ENCODE measurements at regions not wholly inside any gene's neighbourhood (a gene's known extent, or its start where the extent isn't known, plus 50 kb on each side); places are given as distances from the start of the nearest gene placed in this dataset.

GRCh38 chr15:47997195-47998080, 123.4 kb upstream of the SLC24A5 start:
- no peak for DNase-seq (ENCODE audit: low read depth)

- no peak for DNase-seq (ENCODE audit: low read depth)
Observed at GRCh38 chr15:47998619-47999019, 122.2 kb upstream of the SLC24A5 start.

- no peak for DNase-seq (ENCODE audit: low read depth)
Observed at GRCh38 chr15:48001393-48002039, 119.3 kb upstream of the SLC24A5 start.

- no peak for DNase-seq (ENCODE audit: low read depth)
Observed at GRCh38 chr15:48002767-48003166, 118.0 kb upstream of the SLC24A5 start.

- DNase-seq (ENCODE audit: low read depth) = no peak
Observed at GRCh38 chr15:48003441-48003840, 117.3 kb upstream of the SLC24A5 start.

- DNase-seq (ENCODE audit: low read depth) = no peak
Observed at GRCh38 chr15:48005077-48005476, 115.7 kb upstream of the SLC24A5 start.

GRCh38 chr15:48006031-48006511, 114.7 kb upstream of the SLC24A5 start:
- DNase-seq (ENCODE audit: low read depth) = no peak

GRCh38 chr15:48010316-48010715, 110.5 kb upstream of the SLC24A5 start:
- DNase-seq (ENCODE audit: low read depth) = no peak

GRCh38 chr15:48012191-48012590, 108.6 kb upstream of the SLC24A5 start:
- no peak for DNase-seq (ENCODE audit: low read depth)

- no peak for DNase-seq (ENCODE audit: low read depth)
Observed at GRCh38 chr15:48016865-48017264, 103.9 kb upstream of the SLC24A5 start.

GRCh38 chr15:48017747-48018146, 103.0 kb upstream of the SLC24A5 start:
- DNase-seq (ENCODE audit: low read depth) = no peak

GRCh38 chr15:48020166-48020565, 100.6 kb upstream of the SLC24A5 start:
- DNase-seq (ENCODE audit: low read depth) = no peak

GRCh38 chr15:48021336-48022086, 99.3 kb upstream of the SLC24A5 start:
- no peak for DNase-seq (ENCODE audit: low read depth)

- no peak for DNase-seq (ENCODE audit: low read depth)
Observed at GRCh38 chr15:48025118-48025517, 95.7 kb upstream of the SLC24A5 start.

GRCh38 chr15:48028712-48029111, 92.1 kb upstream of the SLC24A5 start:
- no peak for DNase-seq (ENCODE audit: low read depth)

- no peak for DNase-seq (ENCODE audit: low read depth)
Observed at GRCh38 chr15:48029642-48030041, 91.1 kb upstream of the SLC24A5 start.

GRCh38 chr15:48031466-48031865, 89.3 kb upstream of the SLC24A5 start:
- DNase-seq (ENCODE audit: low read depth) = no peak

GRCh38 chr15:48031973-48032372, 88.8 kb upstream of the SLC24A5 start:
- no peak for DNase-seq (ENCODE audit: low read depth)

GRCh38 chr15:48032911-48033310, 87.9 kb upstream of the SLC24A5 start:
- DNase-seq (ENCODE audit: low read depth) = no peak

GRCh38 chr15:48038221-48038620, 82.6 kb upstream of the SLC24A5 start:
- DNase-seq (ENCODE audit: low read depth) = no peak

- DNase-seq (ENCODE audit: low read depth) = no peak
Observed at GRCh38 chr15:48040166-48040817, 80.5 kb upstream of the SLC24A5 start.

GRCh38 chr15:48041454-48041853, 79.3 kb upstream of the SLC24A5 start:
- DNase-seq (ENCODE audit: low read depth) = no peak
